Esophagus muscularis mucosa (tissue), 3 donors: ENCODE measurements at regions not wholly inside any gene's neighbourhood (a gene's known extent, or its start where the extent isn't known, plus 50 kb on each side); places are given as distances from the start of the nearest gene placed in this dataset.

Source experiments
- CTCF ChIP-seq, 3 experiments: fragments of 200-600 bp in 2 of 3; fragments of 450-650 bp in 1 of 3; sonication (generic) in 2 of 3; IDR thresholded peaks; one replicate each; pipeline ENCODE4 v1.5.1; 2017 to 2019; ENCODE audit warnings: antibody characterized with exemption in 3 of 3, mild to moderate bottlenecking in 2 of 3, moderate library complexity in 1 of 3
- EP300 ChIP-seq: sonication (generic); formaldehyde crosslinking; IDR thresholded peaks from one replicate; pipeline ENCODE4 v1.6.1; 2017; ENCODE audit warnings: antibody characterized with exemption

DNA sequence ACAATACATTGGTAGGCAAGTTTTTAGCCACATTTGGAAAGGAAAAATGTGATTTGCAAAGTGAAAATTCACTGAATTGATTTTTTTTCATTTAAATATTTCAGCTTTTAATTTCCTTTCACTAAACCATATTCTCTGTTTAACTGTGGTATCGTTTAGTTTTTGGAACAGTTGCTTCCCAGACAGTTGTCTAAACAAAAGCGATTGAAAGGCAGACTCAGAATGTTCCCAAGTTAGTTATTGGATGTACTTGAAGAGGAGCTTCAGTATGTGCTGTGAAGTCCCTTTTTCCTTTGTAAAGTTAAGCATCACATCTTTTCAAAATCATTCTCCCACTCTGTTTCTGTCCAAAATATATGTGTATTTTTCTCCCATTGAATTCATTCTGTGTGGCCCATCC is 623.4 kb upstream of the LUZP2 start:
- TF ChIP-seq CTCF (IDR thresholded peaks at IDR 0.05) = no peak
- no peak for TF ChIP-seq EP300
